Panc1 (cell line): ENCODE measurements at regions not wholly inside any gene's neighbourhood (a gene's known extent, or its start where the extent isn't known, plus 50 kb on each side); places are given as distances from the start of the nearest gene placed in this dataset.

ENCODE experiments used
- CTCF ChIP-seq: fragments of 450-650 bp; IDR thresholded peaks from 2 replicates; pipeline ENCODE4 v1.5.1; 2017; ENCODE audit warnings: mild to moderate bottlenecking
- POLR2AphosphoS5 ChIP-seq: IDR thresholded peaks from 2 replicates; pipeline ENCODE4 v1.6.1; 2012; ENCODE audit warnings: mild to moderate bottlenecking, low read depth, low read length, moderate library complexity

GRCh38 chr19:28956421-28956820 is 256.5 kb downstream of the UQCRFS1 start:
- TF ChIP-seq CTCF (no peak), POLR2AphosphoS5 (no peak)
